GM12878 (cell line): ENCODE measurements at regions not wholly inside any gene's neighbourhood (a gene's known extent, or its start where the extent isn't known, plus 50 kb on each side); places are given as distances from the start of the nearest gene placed in this dataset.

Experiments used
- ATAC-seq: fragments of 200-7000 bp; cut with Tn5 transposase; 3 replicates; pipeline ENCODE4 v1.9.1; 2020; ENCODE audit warnings: mild to moderate bottlenecking, moderate library complexity
- BruUV-seq: library from RNA; stranded (reverse); fragments of 400-500 nt; replicated peaks from 2 replicates; lab custom pipeline; 2021; lab: Mats Ljungman, UMichigan
- CTCF ChIA-PET: fragments of 300-600 bp; sonication (Branson Sonifier 250); formaldehyde crosslinking; extraction: SDS; loops from one replicate; lab custom pipeline; 2021; ENCODE audit warnings: inconsistent platforms; lab: Yijun Ruan, JAX
- POLR2A ChIA-PET: fragments of 350-600 bp; formaldehyde crosslinking; extraction: SDS; loops from one replicate; lab custom pipeline; 2021; ENCODE audit warnings: inconsistent platforms; lab: Charles Lee
- RAD21 ChIA-PET: fragments of 300-600 bp; sonication (Branson Sonifier 250); formaldehyde crosslinking; loops from one replicate; lab custom pipeline; 2023; ENCODE audit warnings: antibody characterized with exemption; ENCODE audit not compliant: unreplicated experiment; lab: Charles Lee
- SMC1A ChIA-PET: fragments of 300-600 bp; sonication (Branson Sonifier 250); formaldehyde crosslinking; loops from one replicate; lab custom pipeline; 2023; ENCODE audit not compliant: unreplicated experiment, uncharacterized antibody; lab: Charles Lee
- DNase-seq: peaks from one replicate; pipeline ENCODE4 v3.0.0-alpha.2; 2011; ENCODE audit warnings: low read depth, low spot score
- FAIRE-seq: peaks from 3 replicates; lab custom pipeline; 2011; peaks lifted over from hg19 to GRCh38; lab: Jason Lieb, UNC
- H2AFZ ChIP-seq: 2 replicates; pipeline ENCODE4 v1.6.0; 2011; ENCODE audit warnings: low read depth, low read length, control low read depth; ENCODE audit not compliant: control insufficient read depth
- H3K27ac ChIP-seq: 2 replicates; pipeline ENCODE4 v1.5.1; 2011; ENCODE audit warnings: control low read depth; ENCODE audit not compliant: control insufficient read depth, insufficient read depth
- H3K27me3 ChIP-seq, 2 experiments: replicated peaks in 1 of 2; 2 replicates each; pipeline versions ENCODE4 v1.6.0 to v1.6.1; 2011; ENCODE audit warnings: low read length in 1 of 2; ENCODE audit not compliant: control insufficient read depth in 2 of 2, insufficient read depth in 2 of 2
- H3K36me3 ChIP-seq, 2 experiments: 2 replicates each; pipeline ENCODE4 v1.5.1; 2011; ENCODE audit warnings: low read length in 1 of 2; ENCODE audit not compliant: control insufficient read depth in 2 of 2, insufficient read depth in 2 of 2
- H3K4me1 ChIP-seq: 2 replicates; pipeline ENCODE4 v1.6.1; 2011; ENCODE audit warnings: mild to moderate bottlenecking, low read length, moderate library complexity, mixed read lengths; ENCODE audit not compliant: control insufficient read depth, insufficient read depth
- H3K4me2 ChIP-seq: 2 replicates; pipeline ENCODE4 v1.6.0; 2011; ENCODE audit warnings: control low read depth; ENCODE audit not compliant: control insufficient read depth, insufficient read depth
- H3K4me3 ChIP-seq: fragments of 200-600 bp; sonication (generic); 2 replicates; pipeline ENCODE4 v1.5.1; 2016
- H3K79me2 ChIP-seq: 2 replicates; pipeline ENCODE4 v1.6.0; 2011; ENCODE audit warnings: low read length; ENCODE audit not compliant: control insufficient read depth, insufficient read depth
- H3K9ac ChIP-seq: 2 replicates; pipeline ENCODE4 v1.8.0; 2011; ENCODE audit warnings: low read length, control low read depth, mixed read lengths; ENCODE audit not compliant: control insufficient read depth, insufficient read depth
- H3K9me3 ChIP-seq: replicated peaks from 3 replicates; pipeline ENCODE4 v1.5.1; 2011; ENCODE audit warnings: mild to moderate bottlenecking, low read length; ENCODE audit not compliant: control insufficient read depth, insufficient read depth
- H4K20me1 ChIP-seq: 2 replicates; pipeline ENCODE4 v1.6.0; 2011; ENCODE audit not compliant: control insufficient read depth, insufficient read depth
- CHD1 ChIP-seq: IDR thresholded peaks from 2 replicates; pipeline ENCODE4 v1.6.1; 2012; ENCODE audit warnings: low read depth, low read length, improper control_type of control experiment
- LARP7 ChIP-seq: fragments of 450-650 bp; IDR thresholded peaks from 2 replicates; pipeline ENCODE4 v1.6.1; 2017; ENCODE audit warnings: mild to moderate bottlenecking
- MYC ChIP-seq: IDR thresholded peaks from 2 replicates; pipeline ENCODE4 v1.6.1; 2011; ENCODE audit warnings: mild to moderate bottlenecking, low read length, moderate library complexity, inconsistent platforms; ENCODE audit not compliant: insufficient read depth, insufficient replicate concordance, insufficient read length, severe bottlenecking
- ZBTB11 ChIP-seq: fragments of 450-650 bp; formaldehyde crosslinking; IDR thresholded peaks from 2 replicates; pipeline ENCODE4 v1.5.0; 2022; ENCODE audit warnings: mild to moderate bottlenecking, missing genetic modification characterization
- ZNF274 ChIP-seq: IDR thresholded peaks from one replicate; pipeline ENCODE4 v1.8.0; 2011; ENCODE audit not compliant: insufficient read length, insufficient read depth
- ZNF384 ChIP-seq: IDR thresholded peaks from 2 replicates; pipeline ENCODE4 v1.6.1; 2012; ENCODE audit warnings: low read depth, mild to moderate bottlenecking, low read length, improper control_type of control experiment, borderline replicate concordance
- WGBS: methylation state at CpG from one replicate; pipeline ENCODE4 v1.1.6; 2016; ENCODE audit warnings: low lambda C conversion rate; ENCODE audit not compliant: insufficient replicate concordance, insufficient coverage; ENCODE audit errors: missing lambda C conversion rate; 5-methylcytosine and 5-hydroxymethylcytosine counted together
- in situ Hi-C: fragments of 300-500 bp; cut with MboI; formaldehyde crosslinking; loops from 9 replicates; pipeline ENCODE4 v1.14.3; 2018; ENCODE audit warnings: mixed read lengths
- intact Hi-C: fragments of 100-400 bp; cut with micrococcal nuclease; formaldehyde crosslinking; loops from one replicate; pipeline ENCODE4 v1.14.2; 2022; ENCODE audit not compliant: unreplicated experiment
- TF ChIP-seq, protein P1 (sequence below): IDR thresholded peaks from 2 replicates; pipeline ENCODE4 v1.6.1; 2012; ENCODE audit warnings: low read depth, low read length, improper control_type of control experiment
- TF ChIP-seq, protein P2 (sequence below): fragments of 450-650 bp; IDR thresholded peaks from 2 replicates; pipeline ENCODE4 v1.6.1; 2018; ENCODE audit warnings: borderline replicate concordance, mild to moderate bottlenecking; ENCODE audit not compliant: partially characterized antibody

GRCh38 chr9:107090218-107090617, 192.9 kb upstream of the RAD23B start (continued):
- TF ChIP-seq ZNF384 (no peak), CHD1 (no peak), ZBTB11 (CRISPR knock-in tag) (no peak), LARP7 (no peak), ZNF274 (no peak)
- TF ChIP-seq, protein P1, sequence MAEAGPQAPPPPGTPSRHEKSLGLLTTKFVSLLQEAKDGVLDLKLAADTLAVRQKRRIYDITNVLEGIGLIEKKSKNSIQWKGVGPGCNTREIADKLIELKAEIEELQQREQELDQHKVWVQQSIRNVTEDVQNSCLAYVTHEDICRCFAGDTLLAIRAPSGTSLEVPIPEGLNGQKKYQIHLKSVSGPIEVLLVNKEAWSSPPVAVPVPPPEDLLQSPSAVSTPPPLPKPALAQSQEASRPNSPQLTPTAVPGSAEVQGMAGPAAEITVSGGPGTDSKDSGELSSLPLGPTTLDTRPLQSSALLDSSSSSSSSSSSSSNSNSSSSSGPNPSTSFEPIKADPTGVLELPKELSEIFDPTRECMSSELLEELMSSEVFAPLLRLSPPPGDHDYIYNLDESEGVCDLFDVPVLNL, result no peak

DNA sequence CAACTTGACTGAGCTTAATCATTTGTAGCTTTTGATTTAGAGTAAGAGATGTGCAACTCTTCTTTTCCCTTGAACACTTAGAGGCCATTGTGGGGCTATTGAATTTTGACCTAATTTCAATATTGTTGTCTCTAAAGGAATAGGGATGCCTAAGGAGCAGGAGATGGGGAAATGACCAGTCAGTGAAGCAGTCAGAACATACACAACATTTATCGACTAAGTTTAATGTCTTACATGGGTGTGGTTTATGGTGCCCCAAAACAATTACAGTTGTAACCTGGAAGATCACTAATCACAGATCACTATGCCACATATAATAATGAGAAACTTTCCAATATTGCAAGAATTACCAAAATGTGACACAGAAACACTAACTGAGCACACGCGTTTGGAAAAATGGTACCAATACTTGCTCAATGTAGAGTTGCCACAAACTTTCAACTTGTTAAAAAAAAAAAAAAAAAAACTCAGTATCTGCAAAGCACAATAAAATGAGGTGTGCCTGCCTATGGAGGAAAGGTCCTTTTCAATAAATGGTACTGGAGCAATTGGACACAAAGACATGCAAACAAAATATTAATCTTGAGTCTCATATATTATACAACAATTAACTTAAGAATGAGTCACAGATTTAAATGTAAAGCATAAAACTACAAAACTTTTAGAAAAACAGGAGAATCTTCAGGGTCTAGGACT, 189.6 kb upstream of the RAD23B start:
- H3K9me3 ChIP-seq, result no peaks in the 10 kb centered on the region; the same call in 2 of the 3 replicates
- H3K36me3 ChIP-seq, result no peaks in the 10 kb centered on the region
- in situ Hi-C loops (no loop called here), intact Hi-C loops (no loop called here)
- ATAC-seq, result no peak
- TF ChIP-seq, protein P2, sequence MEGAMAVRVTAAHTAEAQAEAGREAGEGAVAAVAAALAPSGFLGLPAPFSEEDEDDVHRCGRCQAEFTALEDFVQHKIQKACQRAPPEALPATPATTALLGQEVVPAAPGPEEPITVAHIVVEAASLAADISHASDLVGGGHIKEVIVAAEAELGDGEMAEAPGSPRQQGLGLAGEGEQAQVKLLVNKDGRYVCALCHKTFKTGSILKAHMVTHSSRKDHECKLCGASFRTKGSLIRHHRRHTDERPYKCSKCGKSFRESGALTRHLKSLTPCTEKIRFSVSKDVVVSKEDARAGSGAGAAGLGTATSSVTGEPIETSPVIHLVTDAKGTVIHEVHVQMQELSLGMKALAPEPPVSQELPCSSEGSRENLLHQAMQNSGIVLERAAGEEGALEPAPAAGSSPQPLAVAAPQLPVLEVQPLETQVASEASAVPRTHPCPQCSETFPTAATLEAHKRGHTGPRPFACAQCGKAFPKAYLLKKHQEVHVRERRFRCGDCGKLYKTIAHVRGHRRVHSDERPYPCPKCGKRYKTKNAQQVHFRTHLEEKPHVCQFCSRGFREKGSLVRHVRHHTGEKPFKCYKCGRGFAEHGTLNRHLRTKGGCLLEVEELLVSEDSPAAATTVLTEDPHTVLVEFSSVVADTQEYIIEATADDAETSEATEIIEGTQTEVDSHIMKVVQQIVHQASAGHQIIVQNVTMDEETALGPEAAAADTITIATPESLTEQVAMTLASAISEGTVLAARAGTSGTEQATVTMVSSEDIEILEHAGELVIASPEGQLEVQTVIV, result no peak
- no peak for TF ChIP-seq MYC
- RAD21 ChIA-PET, result no interaction called here
- no peaks in the 10 kb centered on the region for H3K79me2 ChIP-seq
- H3K27me3 ChIP-seq, result no peaks in the 10 kb centered on the region
- no peak overlapping the region for H3K4me2 ChIP-seq
- H2AFZ ChIP-seq, result no peak overlapping the region
- DNase-seq, result no peak
- CTCF ChIA-PET, result interaction anchor here (1.0 to 1.3 kb wide), 2 partner anchors 31 to 74 kb away, joined by 3 to 4 read pairs; no protein-coding TSS in a partner anchor
- BruUV-seq, result no TSS peak
- H4K20me1 ChIP-seq, result no peaks in the 10 kb centered on the region
- H3K27ac ChIP-seq, result no peak overlapping the region
- no peak for FAIRE-seq
- SMC1A ChIA-PET, result interaction anchor here (0.6 to 1.2 kb wide), 3 partner anchors 9 to 1078 kb away, joined by 3 read pairs; no protein-coding TSS in a partner anchor
- H3K4me1 ChIP-seq, result no peaks in the 10 kb centered on the region
- H3K4me3 ChIP-seq, result no peak overlapping the region
- no peak overlapping the region for H3K9ac ChIP-seq
- 98% methylated on average over 3 of the region's 3 CpGs for WGBS
- POLR2A ChIA-PET, result no interaction called here
